ENCODE measurements at regions not wholly inside any gene's neighbourhood (a gene's known extent, or its start where the extent isn't known, plus 50 kb on each side); places are given as distances from the start of the nearest gene placed in this dataset.

DNA sequence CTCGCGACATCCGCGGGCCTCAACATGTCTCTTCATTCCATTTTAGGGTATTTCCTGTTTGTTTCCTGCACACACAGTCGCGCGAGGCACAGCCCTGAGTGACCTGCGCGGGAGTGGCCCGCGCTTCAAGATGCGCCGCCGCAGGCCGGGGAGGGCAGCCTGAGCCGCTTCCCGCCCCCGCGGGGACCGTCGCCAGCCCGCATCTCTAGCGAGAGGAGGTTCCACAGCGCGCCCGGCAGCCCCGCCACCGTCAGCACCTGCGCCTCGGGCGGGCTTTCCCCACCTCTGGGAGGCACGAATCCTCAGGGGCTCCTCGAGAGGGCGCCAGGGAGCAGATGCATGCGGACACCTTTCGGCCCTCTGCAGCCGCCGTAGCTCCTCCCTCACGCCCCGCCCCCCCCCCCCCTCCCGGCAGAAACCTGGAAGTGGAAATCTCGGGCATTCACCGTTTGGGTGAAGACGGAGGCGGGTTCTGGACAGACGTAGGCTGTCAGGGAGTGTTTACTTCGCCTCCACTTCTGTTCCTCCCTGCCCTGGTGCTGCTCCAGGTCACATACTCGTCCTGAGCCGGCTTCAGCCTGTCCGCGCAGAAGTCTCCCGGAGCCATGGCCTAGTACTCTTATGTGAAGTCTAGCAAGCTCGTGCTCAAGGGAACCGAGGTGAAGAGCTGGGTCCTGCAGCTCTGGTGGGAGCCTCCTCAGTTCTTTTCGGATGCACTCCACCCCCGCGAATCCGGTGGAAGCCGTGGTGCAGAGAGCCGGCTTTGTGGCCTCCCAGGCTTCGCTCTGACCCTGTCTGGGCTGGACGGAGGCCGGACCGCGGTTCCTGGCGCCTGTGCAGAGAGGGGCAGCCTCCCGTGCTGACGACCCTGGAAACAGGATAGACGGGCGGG, 880.5 kb upstream of the DEFB115 start (continued):
- TF ChIP-seq ZFYVE20 (CRISPR knock-in tag; IDR thresholded peaks at IDR 0.05; ENCODE audit: borderline replicate concordance, low read depth) (no peak), ZNF230 (CRISPR knock-in tag; IDR thresholded peaks at IDR 0.05) (peak; percentile 82; the same call in 1 of the 2 replicates), MIER2 (CRISPR knock-in tag; IDR thresholded peaks at IDR 0.05) (no peak), SIN3A (IDR thresholded peaks at IDR 0.05; ENCODE audit: borderline replicate concordance, low read depth, low read length) (peak; percentile 92), ZNF724P (CRISPR knock-in tag; IDR thresholded peaks at IDR 0.05; ENCODE audit: borderline replicate concordance) (peak; percentile 77; the same call in 1 of the 2 replicates), NFKB2 (CRISPR knock-in tag; IDR thresholded peaks at IDR 0.05; ENCODE audit: borderline replicate concordance) (peak; percentile 70; the same call in 1 of the 2 replicates), ZNF264 (CRISPR knock-in tag; IDR thresholded peaks at IDR 0.05) (no peak), ZNF367 (CRISPR knock-in tag; IDR thresholded peaks at IDR 0.05; ENCODE audit: borderline replicate concordance) (no peak), RXRB (CRISPR knock-in tag; IDR thresholded peaks at IDR 0.05; ENCODE audit: borderline replicate concordance) (peak; percentile 41; the same call in 1 of the 2 replicates), ATF7 (IDR thresholded peaks at IDR 0.05) (no peak), ATF7 (CRISPR knock-in tag; IDR thresholded peaks at IDR 0.05) (0 out of 2 replicates have a peak, but pooled peaks have one; percentile 12), ZZZ3 (CRISPR knock-in tag; IDR thresholded peaks at IDR 0.05; ENCODE audit: borderline replicate concordance) (peak; percentile 85; the same call in 1 of the 2 replicates), SALL2 (CRISPR knock-in tag; IDR thresholded peaks at IDR 0.05) (peak; percentile 33; the same call in 1 of the 2 replicates), ATF7-NPFF (CRISPR knock-in tag; IDR thresholded peaks at IDR 0.05; ENCODE audit: low read depth) (peak; percentile 55; the same call in 1 of the 2 replicates)
- TF ChIP-seq, protein P1, sequence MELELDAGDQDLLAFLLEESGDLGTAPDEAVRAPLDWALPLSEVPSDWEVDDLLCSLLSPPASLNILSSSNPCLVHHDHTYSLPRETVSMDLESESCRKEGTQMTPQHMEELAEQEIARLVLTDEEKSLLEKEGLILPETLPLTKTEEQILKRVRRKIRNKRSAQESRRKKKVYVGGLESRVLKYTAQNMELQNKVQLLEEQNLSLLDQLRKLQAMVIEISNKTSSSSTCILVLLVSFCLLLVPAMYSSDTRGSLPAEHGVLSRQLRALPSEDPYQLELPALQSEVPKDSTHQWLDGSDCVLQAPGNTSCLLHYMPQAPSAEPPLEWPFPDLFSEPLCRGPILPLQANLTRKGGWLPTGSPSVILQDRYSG (CRISPR knock-in tag; IDR thresholded peaks at IDR 0.05), result 0 out of 2 replicates have a peak, but pooled peaks have one; percentile 32
- TF ChIP-seq, protein P2, sequence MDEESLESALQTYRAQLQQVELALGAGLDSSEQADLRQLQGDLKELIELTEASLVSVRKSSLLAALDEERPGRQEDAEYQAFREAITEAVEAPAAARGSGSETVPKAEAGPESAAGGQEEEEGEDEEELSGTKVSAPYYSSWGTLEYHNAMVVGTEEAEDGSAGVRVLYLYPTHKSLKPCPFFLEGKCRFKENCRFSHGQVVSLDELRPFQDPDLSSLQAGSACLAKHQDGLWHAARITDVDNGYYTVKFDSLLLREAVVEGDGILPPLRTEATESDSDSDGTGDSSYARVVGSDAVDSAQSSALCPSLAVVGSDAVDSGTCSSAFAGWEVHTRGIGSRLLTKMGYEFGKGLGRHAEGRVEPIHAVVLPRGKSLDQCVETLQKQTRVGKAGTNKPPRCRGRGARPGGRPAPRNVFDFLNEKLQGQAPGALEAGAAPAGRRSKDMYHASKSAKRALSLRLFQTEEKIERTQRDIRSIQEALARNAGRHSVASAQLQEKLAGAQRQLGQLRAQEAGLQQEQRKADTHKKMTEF (CRISPR knock-in tag; IDR thresholded peaks at IDR 0.05), result peak; percentile 96; the same call in 1 of the 2 replicates
- TF ChIP-seq, protein P3, sequence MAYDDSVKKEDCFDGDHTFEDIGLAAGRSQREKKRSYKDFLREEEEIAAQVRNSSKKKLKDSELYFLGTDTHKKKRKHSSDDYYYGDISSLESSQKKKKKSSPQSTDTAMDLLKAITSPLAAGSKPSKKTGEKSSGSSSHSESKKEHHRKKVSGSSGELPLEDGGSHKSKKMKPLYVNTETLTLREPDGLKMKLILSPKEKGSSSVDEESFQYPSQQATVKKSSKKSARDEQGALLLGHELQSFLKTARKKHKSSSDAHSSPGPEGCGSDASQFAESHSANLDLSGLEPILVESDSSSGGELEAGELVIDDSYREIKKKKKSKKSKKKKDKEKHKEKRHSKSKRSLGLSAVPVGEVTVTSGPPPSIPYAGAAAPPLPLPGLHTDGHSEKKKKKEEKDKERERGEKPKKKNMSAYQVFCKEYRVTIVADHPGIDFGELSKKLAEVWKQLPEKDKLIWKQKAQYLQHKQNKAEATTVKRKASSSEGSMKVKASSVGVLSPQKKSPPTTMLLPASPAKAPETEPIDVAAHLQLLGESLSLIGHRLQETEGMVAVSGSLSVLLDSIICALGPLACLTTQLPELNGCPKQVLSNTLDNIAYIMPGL (CRISPR knock-in tag; IDR thresholded peaks at IDR 0.05; ENCODE audit: borderline replicate concordance in 1 of 2, low read depth in 1 of 2), result peak; percentile 92 to 95
- TF ChIP-seq, protein P4, sequence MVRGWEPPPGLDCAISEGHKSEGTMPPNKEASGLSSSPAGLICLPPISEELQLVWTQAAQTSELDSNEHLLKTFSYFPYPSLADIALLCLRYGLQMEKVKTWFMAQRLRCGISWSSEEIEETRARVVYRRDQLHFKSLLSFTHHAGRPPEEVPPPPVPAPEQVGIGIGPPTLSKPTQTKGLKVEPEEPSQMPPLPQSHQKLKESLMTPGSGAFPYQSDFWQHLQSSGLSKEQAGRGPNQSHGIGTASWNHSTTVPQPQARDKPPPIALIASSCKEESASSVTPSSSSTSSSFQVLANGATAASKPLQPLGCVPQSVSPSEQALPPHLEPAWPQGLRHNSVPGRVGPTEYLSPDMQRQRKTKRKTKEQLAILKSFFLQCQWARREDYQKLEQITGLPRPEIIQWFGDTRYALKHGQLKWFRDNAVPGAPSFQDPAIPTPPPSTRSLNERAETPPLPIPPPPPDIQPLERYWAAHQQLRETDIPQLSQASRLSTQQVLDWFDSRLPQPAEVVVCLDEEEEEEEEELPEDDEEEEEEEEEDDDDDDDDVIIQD (CRISPR knock-in tag; IDR thresholded peaks at IDR 0.05; ENCODE audit: low read depth), result peak; percentile 89
- TF ChIP-seq, protein P5, sequence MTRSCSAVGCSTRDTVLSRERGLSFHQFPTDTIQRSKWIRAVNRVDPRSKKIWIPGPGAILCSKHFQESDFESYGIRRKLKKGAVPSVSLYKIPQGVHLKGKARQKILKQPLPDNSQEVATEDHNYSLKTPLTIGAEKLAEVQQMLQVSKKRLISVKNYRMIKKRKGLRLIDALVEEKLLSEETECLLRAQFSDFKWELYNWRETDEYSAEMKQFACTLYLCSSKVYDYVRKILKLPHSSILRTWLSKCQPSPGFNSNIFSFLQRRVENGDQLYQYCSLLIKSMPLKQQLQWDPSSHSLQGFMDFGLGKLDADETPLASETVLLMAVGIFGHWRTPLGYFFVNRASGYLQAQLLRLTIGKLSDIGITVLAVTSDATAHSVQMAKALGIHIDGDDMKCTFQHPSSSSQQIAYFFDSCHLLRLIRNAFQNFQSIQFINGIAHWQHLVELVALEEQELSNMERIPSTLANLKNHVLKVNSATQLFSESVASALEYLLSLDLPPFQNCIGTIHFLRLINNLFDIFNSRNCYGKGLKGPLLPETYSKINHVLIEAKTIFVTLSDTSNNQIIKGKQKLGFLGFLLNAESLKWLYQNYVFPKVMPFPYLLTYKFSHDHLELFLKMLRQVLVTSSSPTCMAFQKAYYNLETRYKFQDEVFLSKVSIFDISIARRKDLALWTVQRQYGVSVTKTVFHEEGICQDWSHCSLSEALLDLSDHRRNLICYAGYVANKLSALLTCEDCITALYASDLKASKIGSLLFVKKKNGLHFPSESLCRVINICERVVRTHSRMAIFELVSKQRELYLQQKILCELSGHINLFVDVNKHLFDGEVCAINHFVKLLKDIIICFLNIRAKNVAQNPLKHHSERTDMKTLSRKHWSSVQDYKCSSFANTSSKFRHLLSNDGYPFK (CRISPR knock-in tag; IDR thresholded peaks at IDR 0.05; ENCODE audit: borderline replicate concordance), result 0 out of 2 replicates have a peak, but pooled peaks have one; percentile 32
